ENCODE measurements at regions not wholly inside any gene's neighbourhood (a gene's known extent, or its start where the extent isn't known, plus 50 kb on each side); places are given as distances from the start of the nearest gene placed in this dataset.

DNA sequence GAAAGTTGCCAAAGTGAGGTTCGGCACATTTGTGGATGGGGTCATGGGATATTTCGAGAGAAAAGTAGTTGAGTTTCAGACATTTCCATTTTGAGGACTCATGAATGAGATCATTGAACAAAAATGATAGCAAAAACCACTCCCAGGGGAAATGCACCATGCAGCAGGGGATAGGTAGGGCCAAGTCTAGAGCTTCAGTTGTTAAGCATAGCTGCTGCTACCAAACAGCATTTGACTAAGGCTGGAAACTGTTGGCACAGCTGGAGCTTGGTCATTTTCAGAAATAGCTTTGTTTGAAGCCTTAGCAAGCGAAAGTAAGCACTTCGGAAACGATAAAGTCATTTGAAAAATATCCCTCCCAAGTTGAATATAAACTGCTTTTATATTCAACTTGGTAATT is 431.8 kb downstream of the SOCS6 start:
- Mint-ChIP-seq H3K4me3 (ENCODE audit: unreplicated experiment) (no peak overlapping the region), H3K36me3 (ENCODE audit: low read depth, unreplicated experiment) (no peaks in the 10 kb centered on the region), H3K27me3 (ENCODE audit: unreplicated experiment) (peaks cover 4% of the 10 kb centered on the region), H3K9me3 (ENCODE audit: unreplicated experiment) (peaks cover 7% of the 10 kb centered on the region), H3K4me1 (ENCODE audit: unreplicated experiment) (no peaks in the 10 kb centered on the region), H3K27ac (ENCODE audit: unreplicated experiment) (no peak overlapping the region)
- no peak for DNase-seq (ENCODE audit: low spot score)
- TF ChIP-seq, protein P1, sequence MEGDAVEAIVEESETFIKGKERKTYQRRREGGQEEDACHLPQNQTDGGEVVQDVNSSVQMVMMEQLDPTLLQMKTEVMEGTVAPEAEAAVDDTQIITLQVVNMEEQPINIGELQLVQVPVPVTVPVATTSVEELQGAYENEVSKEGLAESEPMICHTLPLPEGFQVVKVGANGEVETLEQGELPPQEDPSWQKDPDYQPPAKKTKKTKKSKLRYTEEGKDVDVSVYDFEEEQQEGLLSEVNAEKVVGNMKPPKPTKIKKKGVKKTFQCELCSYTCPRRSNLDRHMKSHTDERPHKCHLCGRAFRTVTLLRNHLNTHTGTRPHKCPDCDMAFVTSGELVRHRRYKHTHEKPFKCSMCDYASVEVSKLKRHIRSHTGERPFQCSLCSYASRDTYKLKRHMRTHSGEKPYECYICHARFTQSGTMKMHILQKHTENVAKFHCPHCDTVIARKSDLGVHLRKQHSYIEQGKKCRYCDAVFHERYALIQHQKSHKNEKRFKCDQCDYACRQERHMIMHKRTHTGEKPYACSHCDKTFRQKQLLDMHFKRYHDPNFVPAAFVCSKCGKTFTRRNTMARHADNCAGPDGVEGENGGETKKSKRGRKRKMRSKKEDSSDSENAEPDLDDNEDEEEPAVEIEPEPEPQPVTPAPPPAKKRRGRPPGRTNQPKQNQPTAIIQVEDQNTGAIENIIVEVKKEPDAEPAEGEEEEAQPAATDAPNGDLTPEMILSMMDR (IDR thresholded peaks at IDR 0.05; ENCODE audit: unreplicated experiment), result no peak

DNA sequence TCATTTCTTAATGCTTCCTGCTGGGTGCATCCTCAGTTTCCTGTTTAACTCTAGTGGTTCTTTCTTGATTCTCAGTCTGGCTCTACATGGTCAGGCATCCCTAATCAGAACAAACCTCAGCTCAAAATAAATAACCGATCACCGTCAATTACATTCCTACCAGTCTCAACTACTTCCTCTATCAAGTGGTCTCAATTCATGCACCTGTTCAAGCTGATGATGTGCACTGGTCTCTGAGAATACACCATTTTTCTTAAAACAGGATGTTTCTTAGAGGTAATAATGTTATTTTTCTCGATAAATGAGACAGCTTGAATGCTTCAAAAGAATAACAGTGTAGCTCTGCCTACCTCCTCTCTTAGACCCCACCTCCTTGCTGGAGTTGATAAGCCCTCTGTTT is 420.9 kb downstream of the SOCS6 start:
- Mint-ChIP-seq H3K4me3 (ENCODE audit: unreplicated experiment) (no peak overlapping the region), H3K27ac (ENCODE audit: unreplicated experiment) (no peak overlapping the region), H3K9me3 (ENCODE audit: unreplicated experiment) (peaks cover 58% of the 10 kb centered on the region), H3K4me1 (ENCODE audit: unreplicated experiment) (no peaks in the 10 kb centered on the region), H3K36me3 (ENCODE audit: low read depth, unreplicated experiment) (peaks cover 14% of the 10 kb centered on the region), H3K27me3 (ENCODE audit: unreplicated experiment) (peaks cover 4% of the 10 kb centered on the region)
- DNase-seq (ENCODE audit: low spot score), result no peak
- TF ChIP-seq, protein P1 (IDR thresholded peaks at IDR 0.05; ENCODE audit: unreplicated experiment), result no peak

DNA sequence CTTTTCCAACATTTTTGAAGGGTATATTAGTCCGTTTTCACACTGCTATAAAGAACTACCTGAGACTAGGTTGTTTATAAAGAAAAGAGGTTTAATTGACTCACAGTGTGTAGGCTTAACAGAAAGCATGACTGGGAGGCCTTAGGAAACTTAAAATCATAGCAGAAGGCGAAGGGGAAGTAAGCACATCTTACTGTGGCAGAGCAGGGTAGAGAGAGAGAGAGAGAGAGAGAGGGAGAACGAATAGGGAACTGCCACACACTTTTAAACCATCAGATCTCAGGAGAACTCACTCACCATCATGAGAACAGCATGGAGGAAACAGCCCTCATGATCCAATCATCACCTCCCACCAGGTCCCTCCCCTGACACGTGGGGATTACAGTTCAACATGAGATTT is 420.3 kb downstream of the SOCS6 start:
- H3K4me3 Mint-ChIP-seq (ENCODE audit: unreplicated experiment), result no peak overlapping the region
- TF ChIP-seq, protein P1 (IDR thresholded peaks at IDR 0.05; ENCODE audit: unreplicated experiment), result no peak
- peaks cover 4% of the 10 kb centered on the region for H3K27me3 Mint-ChIP-seq (ENCODE audit: unreplicated experiment)
- H3K4me1 Mint-ChIP-seq (ENCODE audit: unreplicated experiment), result no peaks in the 10 kb centered on the region
- H3K36me3 Mint-ChIP-seq (ENCODE audit: low read depth, unreplicated experiment), result peaks cover 14% of the 10 kb centered on the region
- H3K27ac Mint-ChIP-seq (ENCODE audit: unreplicated experiment), result no peak overlapping the region
- H3K9me3 Mint-ChIP-seq (ENCODE audit: unreplicated experiment), result peaks cover 56% of the 10 kb centered on the region
- no peak for DNase-seq (ENCODE audit: low spot score)

DNA sequence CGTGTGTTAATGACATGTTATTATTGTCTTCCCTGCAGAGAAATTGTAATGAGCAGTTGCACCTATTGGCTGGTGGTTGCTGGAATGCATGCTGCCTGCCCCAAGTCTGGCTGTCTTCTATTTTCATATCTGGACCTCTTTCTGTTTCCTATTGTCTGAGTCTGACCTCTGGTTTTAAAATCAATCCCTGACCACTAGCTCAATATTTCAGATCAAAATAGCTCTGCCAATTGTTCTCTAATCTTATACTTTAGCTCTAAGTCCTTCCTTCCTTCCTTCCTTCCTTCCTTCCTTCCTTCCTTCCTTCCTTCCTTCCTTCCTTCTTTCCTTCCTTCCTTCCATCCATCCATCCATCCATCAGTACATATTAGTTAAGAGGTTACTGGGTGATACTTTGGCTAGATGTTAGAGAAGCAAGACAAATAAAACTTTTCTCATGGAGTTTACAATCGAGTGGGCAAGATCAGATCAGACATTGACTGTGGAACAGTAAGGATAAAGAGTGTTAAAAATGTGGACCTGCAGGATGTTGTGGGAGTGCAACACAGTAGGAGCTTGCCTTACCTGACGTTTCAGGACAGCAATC is 417.1 kb downstream of the SOCS6 start:
- H3K27me3 Mint-ChIP-seq (ENCODE audit: unreplicated experiment), result peaks cover 8% of the 10 kb centered on the region
- no peak for DNase-seq (ENCODE audit: low spot score)
- no peaks in the 10 kb centered on the region for H3K4me1 Mint-ChIP-seq (ENCODE audit: unreplicated experiment)
- TF ChIP-seq, protein P1 (IDR thresholded peaks at IDR 0.05; ENCODE audit: unreplicated experiment), result no peak
- H3K9me3 Mint-ChIP-seq (ENCODE audit: unreplicated experiment), result peaks cover 51% of the 10 kb centered on the region
- peaks cover 7% of the 10 kb centered on the region for H3K36me3 Mint-ChIP-seq (ENCODE audit: low read depth, unreplicated experiment)
- no peak overlapping the region for H3K4me3 Mint-ChIP-seq (ENCODE audit: unreplicated experiment)
- H3K27ac Mint-ChIP-seq (ENCODE audit: unreplicated experiment), result no peak overlapping the region

DNA sequence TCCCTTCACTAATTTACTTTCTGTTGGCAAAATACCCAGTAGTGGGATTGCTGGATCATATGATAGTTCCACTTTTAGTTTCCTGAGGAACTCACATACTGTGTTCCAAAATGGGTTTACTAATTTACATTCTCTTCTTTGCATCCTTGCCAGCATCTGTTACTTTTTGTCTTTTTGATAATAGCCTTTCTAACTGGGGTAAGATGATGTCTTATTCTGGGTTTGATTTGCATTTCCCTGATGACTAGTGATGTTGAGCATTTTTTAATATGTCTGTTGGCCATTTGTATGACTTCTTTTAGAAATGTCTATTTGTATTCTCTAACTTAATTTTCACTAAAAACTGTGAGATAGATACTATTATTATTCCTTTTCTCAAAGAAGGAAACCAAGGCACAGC is 411.7 kb downstream of the SOCS6 start:
- H3K9me3 Mint-ChIP-seq (ENCODE audit: unreplicated experiment), result peaks cover 26% of the 10 kb centered on the region
- H3K4me3 Mint-ChIP-seq (ENCODE audit: unreplicated experiment), result no peak overlapping the region

More for the DNA sequence above, 411.7 kb downstream of the SOCS6 start:
- Mint-ChIP-seq H3K27ac (ENCODE audit: unreplicated experiment) (no peak overlapping the region), H3K27me3 (ENCODE audit: unreplicated experiment) (peaks cover 4% of the 10 kb centered on the region), H3K36me3 (ENCODE audit: low read depth, unreplicated experiment) (peaks cover 3% of the 10 kb centered on the region), H3K4me1 (ENCODE audit: unreplicated experiment) (no peaks in the 10 kb centered on the region)
- DNase-seq (ENCODE audit: low spot score), result no peak
- TF ChIP-seq, protein P1 (IDR thresholded peaks at IDR 0.05; ENCODE audit: unreplicated experiment), result no peak

Measured in endothelial cell (in vitro differentiated cells).